ENCODE measurements at regions not wholly inside any gene's neighbourhood (a gene's known extent, or its start where the extent isn't known, plus 50 kb on each side); places are given as distances from the start of the nearest gene placed in this dataset.

- no peak for DNase-seq
These were observed 553.2 kb upstream of the FAT1 start for GRCh38 chr4:187276736-187277408.

- DNase-seq, result no peak
These were observed 559.7 kb upstream of the FAT1 start for GRCh38 chr4:187283201-187283955.

- DNase-seq, result no peak
These were observed 562.9 kb upstream of the FAT1 start for GRCh38 chr4:187286525-187286924.

- DNase-seq, result no peak
These were observed 565.7 kb upstream of the FAT1 start for GRCh38 chr4:187289371-187289770.

DNA sequence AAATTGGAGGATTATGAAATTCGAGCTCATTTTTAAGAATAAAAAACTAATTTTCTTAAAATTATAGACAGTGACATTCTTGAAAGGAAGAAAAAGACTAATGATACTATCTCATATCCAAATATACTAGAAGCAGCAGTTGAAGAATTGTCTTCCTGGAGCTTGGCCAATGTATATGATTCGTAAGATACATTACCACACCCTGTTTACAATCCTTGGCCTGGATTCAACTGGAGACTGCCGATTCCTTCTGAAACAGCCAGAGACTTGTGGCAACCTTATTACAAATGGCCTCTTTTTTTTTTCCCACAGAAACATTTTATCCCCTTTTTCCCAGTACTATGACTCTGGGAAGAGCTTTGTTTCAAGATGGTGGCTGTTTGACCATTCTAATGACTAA is 571.2 kb upstream of the FAT1 start:
- no peak for DNase-seq

DNA sequence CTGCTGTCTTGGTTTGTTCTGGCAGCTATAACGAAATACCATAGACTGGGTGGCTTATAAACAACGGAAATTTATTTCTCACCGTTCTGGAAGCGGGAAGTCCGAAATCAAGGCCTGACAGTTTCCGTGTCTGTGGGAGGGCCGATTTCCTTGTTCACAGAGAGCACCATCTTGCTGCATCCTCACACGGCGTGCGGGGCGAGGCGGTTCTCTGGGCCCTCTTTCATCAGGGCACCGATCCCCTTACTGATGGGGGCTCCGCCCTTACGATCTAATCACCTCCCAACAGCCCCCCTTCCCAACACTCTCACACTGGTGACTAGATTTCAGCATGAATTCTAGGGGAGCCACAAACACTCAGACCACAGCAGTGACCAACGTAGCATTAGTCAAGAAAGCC is 578.3 kb upstream of the FAT1 start:
- no peak for DNase-seq

GRCh38 chr4:187302457-187303150 is 578.9 kb upstream of the FAT1 start:
- no peak for DNase-seq

GRCh38 chr4:187304133-187304532 is 580.5 kb upstream of the FAT1 start:
- DNase-seq, result no peak

- DNase-seq, result no peak
These were observed 583.5 kb upstream of the FAT1 start for GRCh38 chr4:187307131-187307530.

DNA sequence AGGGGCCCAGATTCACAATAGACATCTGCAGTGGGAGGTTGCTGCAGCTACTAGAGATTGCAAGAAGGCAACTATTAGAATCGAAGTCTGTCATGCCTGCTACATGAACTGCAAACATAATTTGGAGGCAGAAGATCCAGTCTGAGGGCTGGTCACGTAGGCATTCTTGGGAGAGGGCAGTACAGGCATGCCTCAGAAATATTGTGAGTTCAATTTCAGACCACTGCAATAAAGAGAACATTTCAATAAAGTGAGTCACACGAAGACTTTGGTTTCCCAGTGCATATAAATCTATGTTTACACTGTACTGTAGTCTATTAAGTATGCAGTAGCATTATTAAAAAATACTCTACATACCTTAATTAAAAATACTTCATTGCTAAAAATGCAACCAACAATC is 585.8 kb upstream of the FAT1 start:
- no peak for DNase-seq

GRCh38 chr4:187312299-187312698 is 588.6 kb upstream of the FAT1 start:
- DNase-seq, result no peak

DNA sequence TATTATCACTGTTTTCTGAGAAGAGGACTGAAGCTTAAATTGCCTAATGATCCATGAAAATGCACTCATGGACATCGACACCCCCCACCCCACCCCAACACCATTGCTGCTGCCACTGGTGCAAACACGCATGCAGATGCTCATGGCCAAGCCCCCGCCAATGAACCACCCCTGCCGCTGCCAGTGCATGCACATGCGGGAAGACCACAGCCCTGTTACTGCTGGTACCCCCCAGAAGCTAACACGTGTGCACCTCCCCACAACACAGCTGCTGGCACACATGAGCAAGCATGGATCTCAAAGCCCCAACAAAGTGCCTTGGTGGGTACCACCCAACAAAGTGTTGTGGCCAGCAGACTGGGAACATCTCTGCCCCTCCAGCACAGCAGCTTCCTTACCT is 594.1 kb upstream of the FAT1 start:
- no peak for DNase-seq

DNA sequence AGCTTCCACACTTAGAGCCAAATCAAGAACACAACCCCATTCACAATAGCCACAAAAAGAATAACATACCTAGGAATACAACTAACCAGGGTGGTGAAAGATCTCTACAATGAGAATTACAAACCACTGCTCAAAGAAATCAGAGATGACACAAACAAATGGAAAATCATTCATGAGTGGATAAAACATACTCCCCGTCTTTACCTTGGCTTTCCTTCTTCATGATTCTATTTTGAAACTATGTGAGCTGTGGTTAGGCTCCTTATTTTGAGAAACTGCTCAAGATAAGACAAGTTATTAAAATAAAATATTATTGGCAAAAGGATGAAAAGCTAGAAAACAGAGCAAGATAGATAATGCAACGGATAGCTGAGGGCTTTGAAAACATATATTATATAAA is 598.1 kb upstream of the FAT1 start:
- DNase-seq, result no peak

DNA sequence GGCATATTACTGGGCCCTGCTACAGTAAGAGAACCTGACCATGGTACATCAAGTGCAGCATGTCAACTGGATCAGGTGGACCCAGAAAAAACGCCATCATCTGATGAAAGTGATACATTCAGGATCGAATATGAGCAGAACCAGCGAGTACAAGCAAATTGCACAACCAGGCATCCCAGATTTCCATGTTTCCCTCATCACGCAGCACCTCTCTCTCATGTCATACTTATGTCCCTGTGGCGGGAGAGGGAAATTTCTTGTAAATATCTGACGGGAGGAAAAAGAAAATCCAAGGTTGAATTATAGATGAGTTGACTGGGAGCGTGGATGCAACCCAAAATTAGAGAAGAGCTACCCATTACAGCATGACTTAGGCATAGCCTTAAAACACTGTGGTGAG is 608.5 kb upstream of the FAT1 start:
- DNase-seq, result no peak

DNA sequence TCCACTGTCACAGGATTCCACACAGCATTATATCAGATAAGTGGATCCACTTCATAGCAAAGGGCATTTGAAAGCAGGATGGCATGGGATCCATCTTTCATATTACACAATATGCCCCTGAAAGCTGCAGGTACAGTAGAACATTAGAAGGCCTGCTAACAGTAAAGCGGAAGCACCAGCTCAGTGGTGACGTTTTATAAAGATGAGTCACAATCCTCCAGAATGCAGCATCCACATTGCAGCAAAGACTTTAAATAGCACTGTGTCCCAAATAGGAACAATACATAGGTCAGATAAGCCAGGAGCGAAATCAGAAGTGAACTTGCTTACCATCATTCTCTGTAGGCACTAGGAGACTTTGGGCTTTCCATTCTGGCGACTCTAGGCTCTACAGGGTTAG is 609.5 kb upstream of the FAT1 start:
- no peak for DNase-seq

DNA sequence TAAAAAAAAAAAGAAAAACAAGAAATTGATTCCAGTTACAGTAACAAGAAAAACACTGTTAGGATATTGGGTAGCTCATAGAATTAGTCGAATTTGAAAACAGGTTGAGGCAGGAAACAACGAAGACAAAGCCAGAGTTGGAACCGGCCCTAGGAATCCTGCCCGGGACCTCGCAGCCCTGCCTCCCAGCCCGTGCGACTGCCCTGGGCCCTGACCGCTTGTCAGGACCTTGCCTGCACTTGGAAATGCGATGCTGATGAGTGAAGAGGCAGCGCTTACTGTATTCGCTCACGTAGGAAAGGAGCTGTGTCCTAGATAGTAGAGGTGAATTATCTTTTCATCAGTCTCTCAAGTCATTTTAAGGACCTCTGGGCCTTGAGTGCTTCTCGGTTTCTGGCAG is 611.7 kb upstream of the FAT1 start:
- no peak for DNase-seq

DNA sequence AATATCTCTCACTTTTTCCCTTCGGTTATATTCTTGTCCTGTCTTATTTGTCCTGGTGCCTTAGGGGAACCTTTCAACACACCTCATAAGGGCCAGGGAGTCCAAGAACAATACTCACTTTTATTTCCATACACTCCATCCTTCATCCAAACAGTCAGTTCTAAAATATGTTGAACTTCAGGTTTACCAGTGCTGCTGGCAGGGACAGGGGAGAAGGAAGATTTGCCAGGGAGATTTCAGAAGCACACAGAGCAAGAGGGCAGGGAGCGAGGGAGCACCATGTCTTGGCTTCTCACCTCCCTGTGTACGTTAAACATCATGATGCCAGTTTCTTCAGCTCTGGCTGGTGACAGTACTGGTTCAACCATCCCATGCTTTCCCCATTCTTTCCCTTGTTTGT is 631.1 kb upstream of the FAT1 start:
- DNase-seq, result no peak

DNA sequence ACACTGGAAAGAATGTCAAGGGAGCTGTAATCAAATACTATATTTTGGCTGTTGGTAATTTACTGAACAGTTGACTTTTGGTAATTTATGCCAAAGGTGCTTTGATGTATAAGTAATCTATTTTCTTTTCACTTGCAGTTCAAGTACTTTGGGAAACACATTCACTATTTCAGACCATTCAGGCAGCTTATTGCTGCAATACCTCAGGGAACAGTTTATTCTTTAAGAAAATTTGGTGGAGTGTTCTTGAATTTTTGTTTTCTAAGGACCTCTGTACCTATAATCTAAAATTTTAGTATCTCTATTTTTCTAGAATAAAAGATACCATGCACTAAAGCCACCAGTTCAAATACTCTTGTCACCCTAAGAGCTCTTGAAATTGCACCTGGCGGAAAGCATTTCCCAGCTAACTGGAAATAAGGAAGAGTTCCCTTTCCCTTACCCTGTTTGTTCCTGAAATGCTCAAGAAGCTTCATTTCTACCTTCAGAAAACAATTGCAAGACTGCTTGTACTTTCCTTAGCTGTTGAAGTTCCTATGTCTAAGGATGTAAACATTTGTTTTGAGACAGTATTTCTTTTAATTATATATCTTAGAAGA is 633.5 kb upstream of the FAT1 start:
- DNase-seq, result no peak

- DNase-seq, result no peak
These were observed 634.2 kb upstream of the FAT1 start for GRCh38 chr4:187357821-187358220.

- no peak for DNase-seq
These were observed 632.4 kb upstream of the ZFP42 start for GRCh38 chr4:187362937-187363857.

DNA sequence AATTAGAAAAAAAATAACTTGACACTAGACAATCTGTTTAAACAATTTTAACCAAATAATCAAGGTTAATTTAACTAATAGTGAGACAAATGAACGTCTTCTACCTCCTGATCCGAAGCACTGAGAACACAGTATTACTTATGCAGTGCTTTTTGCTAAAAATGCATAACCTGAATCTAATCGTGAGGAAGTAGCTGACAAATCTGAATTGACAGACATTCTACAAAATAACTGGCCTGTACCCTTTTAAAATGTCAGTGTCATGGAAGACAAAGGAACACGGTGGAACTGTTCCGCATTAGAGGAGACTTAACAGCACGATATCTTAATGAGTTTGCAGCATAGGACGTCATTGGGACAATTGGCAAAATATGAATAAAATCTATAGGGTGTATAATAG is 631.2 kb upstream of the ZFP42 start:
- no peak for DNase-seq

DNA sequence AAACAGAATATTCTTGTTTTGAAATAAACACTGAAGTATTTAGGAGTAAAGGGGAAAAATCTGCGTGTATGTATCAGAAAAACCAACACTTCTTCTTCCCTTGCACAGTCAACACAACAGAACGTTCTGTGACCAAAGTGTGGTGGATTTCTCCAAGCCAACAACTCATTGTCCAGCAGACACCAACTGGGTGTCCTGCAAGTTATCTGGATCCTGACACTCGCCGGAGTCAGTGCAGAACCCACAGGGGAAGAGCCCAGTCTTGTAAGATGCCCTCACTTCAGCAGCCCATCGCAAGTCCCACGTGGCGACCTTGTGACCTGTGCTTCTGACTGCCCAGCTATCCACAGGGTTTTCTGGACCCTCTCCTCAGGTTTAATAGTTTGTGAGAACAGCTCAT is 630.7 kb upstream of the ZFP42 start:
- DNase-seq, result no peak

GRCh38 chr4:187366530-187366929 is 629.0 kb upstream of the ZFP42 start:
- no peak for DNase-seq
